Tibial artery (tissue), 4 donors: ENCODE measurements at regions not wholly inside any gene's neighbourhood (a gene's known extent, or its start where the extent isn't known, plus 50 kb on each side); places are given as distances from the start of the nearest gene placed in this dataset.

Experiments used
- DNase-seq, 2 donors: peaks; one replicate each; pipeline ENCODE4 v3.0.0-alpha.2; 2019
- H3K27ac ChIP-seq, 2 donors: fragments of 200-600 bp; sonication (generic) in 1 of 2; 1 replicate in 1 of 2; 2 replicates in 1 of 2; pipeline ENCODE4 v1.5.1; 2018 to 2019; ENCODE audit warnings: mild to moderate bottlenecking in 1 of 2
- H3K27me3 ChIP-seq, 2 donors: fragments of 200-600 bp; sonication (generic) in 1 of 2; one replicate each; pipeline versions ENCODE4 v1.5.1 to v1.6.0; 2016 to 2019
- H3K36me3 ChIP-seq, 3 donors: fragments of 200-600 bp; sonication (generic) in 2 of 3; one replicate each; pipeline ENCODE4 v1.5.1; 2016 to 2019; ENCODE audit warnings: mild to moderate bottlenecking in 2 of 3
- H3K4me1 ChIP-seq, 4 donors: fragments of 200-600 bp; sonication (generic) in 2 of 4; 1 replicate in 3 of 4; 2 replicates in 1 of 4; pipeline ENCODE4 v1.5.1; 2016 to 2019
- H3K4me3 ChIP-seq, 2 donors: fragments of 200-600 bp; sonication (generic) in 1 of 2; 1 replicate in 1 of 2; 2 replicates in 1 of 2; pipeline ENCODE4 v1.5.1; 2018 to 2019; ENCODE audit warnings: mild to moderate bottlenecking in 2 of 2
- H3K9me3 ChIP-seq, 3 donors: fragments of 200-600 bp; sonication (generic) in 1 of 3; one replicate each; pipeline ENCODE4 v1.5.1; 2016 to 2019
- CTCF ChIP-seq, 2 experiments: fragments of 200-600 bp in 1 of 2; fragments of 450-650 bp in 1 of 2; IDR thresholded peaks; one replicate each; pipeline ENCODE4 v1.5.1; 2017 to 2019; ENCODE audit warnings: antibody characterized with exemption in 2 of 2, mild to moderate bottlenecking in 1 of 2, moderate library complexity in 1 of 2
- intact Hi-C: fragments of 100-400 bp; cut with DNase I; formaldehyde crosslinking; loops from one replicate; pipeline ENCODE4 v1.15.0; 2023; ENCODE audit warnings: low total_unique reads

- TF ChIP-seq CTCF (IDR thresholded peaks at IDR 0.05), result no peak
- H3K27ac ChIP-seq, result no peak overlapping the region
- no peak for DNase-seq
- peaks cover 0 to 18% (median 8%) of the 10 kb centered on the region in 4 donors for H3K4me1 ChIP-seq
- intact Hi-C loops, result no loop called here
- H3K9me3 ChIP-seq, result no peaks in the 10 kb centered on the region
- no peaks in the 10 kb centered on the region for H3K36me3 ChIP-seq
- no peaks in the 10 kb centered on the region for H3K27me3 ChIP-seq
- H3K4me3 ChIP-seq, result no peak overlapping the region
These were observed 272.6 kb downstream of the UACA start for GRCh38 chr15:70490838-70491155.

DNA sequence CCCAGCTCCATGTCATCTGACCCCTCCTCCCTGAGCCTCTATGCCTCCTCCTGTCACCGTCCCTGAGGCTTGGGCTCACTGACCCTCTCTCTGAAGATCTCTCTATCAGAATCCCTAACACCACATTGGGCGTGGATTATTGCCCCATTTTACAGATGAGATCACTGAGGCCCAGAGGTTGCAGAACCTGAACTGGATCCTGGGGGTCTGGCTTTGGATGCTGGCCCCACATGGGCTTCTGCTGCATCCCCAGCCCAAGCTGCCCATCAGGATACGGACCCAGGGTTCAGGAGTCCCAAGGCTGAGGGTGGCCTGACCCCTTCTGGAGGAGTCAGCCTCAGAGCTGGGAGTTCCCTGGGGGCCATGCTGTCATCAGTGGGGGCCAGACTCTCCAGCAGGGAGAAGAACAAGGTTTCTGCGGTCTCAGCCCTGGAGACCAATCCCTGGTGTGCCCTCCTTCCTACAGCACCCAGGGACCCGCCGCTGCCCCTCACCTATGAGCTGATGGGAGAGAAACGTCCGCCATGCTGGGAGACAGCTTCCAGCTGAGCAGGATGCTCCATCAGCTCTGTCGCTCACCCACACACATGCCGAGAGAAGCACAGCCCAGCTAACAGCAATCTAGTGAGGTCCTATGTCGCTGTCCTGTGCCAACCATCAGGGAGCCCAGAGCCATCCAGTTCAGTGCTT is 273.1 kb downstream of the UACA start:
- H3K4me1 ChIP-seq, result peaks cover 0 to 17% (median 8%) of the 10 kb centered on the region in 4 donors
- no peak overlapping the region for H3K4me3 ChIP-seq
- no peak for DNase-seq
- no peaks in the 10 kb centered on the region for H3K36me3 ChIP-seq
- H3K27ac ChIP-seq, result no peak overlapping the region
- no peaks in the 10 kb centered on the region for H3K9me3 ChIP-seq
- intact Hi-C loops, result no loop called here
- H3K27me3 ChIP-seq, result no peaks in the 10 kb centered on the region
- no peak for TF ChIP-seq CTCF (IDR thresholded peaks at IDR 0.05)

GRCh38 chr15:70488941-70489848 is 274.2 kb downstream of the UACA start:
- intact Hi-C loops, result loop anchor here (2.0 to 10.0 kb wide), 3 partner anchors 764 to 1014 kb away; no protein-coding TSS in a partner anchor

DNA sequence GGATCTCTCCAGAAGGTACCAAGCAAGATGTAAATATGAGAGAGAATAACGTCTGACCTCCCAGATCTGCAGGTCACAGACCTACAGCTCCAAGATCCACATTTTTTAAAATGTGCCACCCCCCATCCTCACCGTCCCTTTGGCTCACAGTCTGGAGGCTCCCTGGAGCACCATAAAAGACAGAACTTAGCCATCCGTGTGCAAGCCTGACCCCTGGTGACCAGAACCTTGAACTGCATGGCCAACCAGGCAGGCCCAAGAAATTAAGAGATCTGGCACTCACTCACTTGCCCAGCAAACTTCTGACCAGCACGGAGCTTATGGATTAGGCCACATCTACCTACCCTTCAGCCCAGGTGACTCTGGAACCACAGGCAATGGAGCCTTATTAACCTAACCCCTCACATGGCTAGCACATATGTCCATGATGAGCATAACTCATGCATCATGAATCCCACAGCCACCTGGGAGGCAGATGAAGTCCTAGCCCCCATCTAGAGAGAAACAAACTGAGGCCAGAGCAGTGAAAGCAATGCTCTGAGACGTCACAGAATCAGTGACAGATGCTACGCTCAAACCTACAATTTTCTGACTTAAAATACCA is 275.3 kb downstream of the UACA start:
- no peaks in the 10 kb centered on the region for H3K9me3 ChIP-seq
- no peak overlapping the region for H3K27ac ChIP-seq
- intact Hi-C loops, result loop anchor here (2.0 to 10.0 kb wide), 3 partner anchors 763 to 1013 kb away; no protein-coding TSS in a partner anchor
- TF ChIP-seq CTCF (IDR thresholded peaks at IDR 0.05), result peak; percentile 94 to 96
- peak; percentile 71 to 83 for DNase-seq
- H3K4me3 ChIP-seq, result no peak overlapping the region
- H3K36me3 ChIP-seq, result no peaks in the 10 kb centered on the region
- H3K4me1 ChIP-seq, result peaks cover 0 to 16% (median 3%) of the 10 kb centered on the region in 4 donors
- no peaks in the 10 kb centered on the region for H3K27me3 ChIP-seq

More at GRCh38 chr15:70488941-70489848, 274.2 kb downstream of the UACA start:
- H3K4me1 ChIP-seq, result peaks cover 0 to 16% (median 3%) of the 10 kb centered on the region in 4 donors
- TF ChIP-seq CTCF (IDR thresholded peaks at IDR 0.05), result no peak
- H3K27ac ChIP-seq, result no peak overlapping the region
- no peak for DNase-seq
- H3K36me3 ChIP-seq, result no peaks in the 10 kb centered on the region
- no peaks in the 10 kb centered on the region for H3K27me3 ChIP-seq
- H3K4me3 ChIP-seq, result no peak overlapping the region
- H3K9me3 ChIP-seq, result no peaks in the 10 kb centered on the region

- no peaks in the 10 kb centered on the region for H3K9me3 ChIP-seq
- peaks cover 0 to 8% (median under 1%) of the 10 kb centered on the region in 4 donors for H3K4me1 ChIP-seq
- TF ChIP-seq CTCF (IDR thresholded peaks at IDR 0.05), result no peak
- intact Hi-C loops, result loop anchor here (10.0 kb wide), 2 partner anchors 763 to 1013 kb away; no protein-coding TSS in a partner anchor
- H3K27me3 ChIP-seq, result no peaks in the 10 kb centered on the region
- H3K27ac ChIP-seq, result no peak overlapping the region
- no peaks in the 10 kb centered on the region for H3K36me3 ChIP-seq
- no peak overlapping the region for H3K4me3 ChIP-seq
- DNase-seq, result no peak
These were observed 276.0 kb downstream of the UACA start for GRCh38 chr15:70487387-70487740.
